Naive B cell (primary cell): ENCODE measurements at regions not wholly inside any gene's neighbourhood (a gene's known extent, or its start where the extent isn't known, plus 50 kb on each side); places are given as distances from the start of the nearest gene placed in this dataset.

Experiments
- ATAC-seq, 2 donors: fragments of 150-1000 bp; cut with Tn5 transposase; 2 replicates each; pipeline ENCODE4 v1.10.0; 2021; ENCODE audit warnings: low read depth in 2 of 2, mild to moderate bottlenecking in 2 of 2, moderate library complexity in 2 of 2
- DNase-seq: peaks from one replicate; pipeline ENCODE4 v3.0.0; 2022
- H3K27ac Mint-ChIP-seq, 6 donors: one replicate each; pipeline ENCODE4 v1.8.0; 2020 to 2022; ENCODE audit warnings: mild to moderate bottlenecking in 6 of 6, mixed read lengths in 6 of 6, moderate library complexity in 5 of 6, inconsistent platforms in 2 of 6
- H3K27me3 Mint-ChIP-seq, 3 donors: one replicate each; pipeline ENCODE4 v1.8.0; 2021 to 2022; ENCODE audit warnings: mixed read lengths in 3 of 3, mild to moderate bottlenecking in 1 of 3
- H3K36me3 Mint-ChIP-seq, 2 donors: one replicate each; pipeline ENCODE4 v1.8.0; 2020 to 2022; ENCODE audit warnings: mixed read lengths in 2 of 2, inconsistent platforms in 1 of 2, mild to moderate bottlenecking in 1 of 2
- H3K4me1 Mint-ChIP-seq, 3 donors: one replicate each; pipeline ENCODE4 v1.8.0; 2020 to 2022; ENCODE audit warnings: mixed read lengths in 3 of 3, inconsistent platforms in 1 of 3, mild to moderate bottlenecking in 1 of 3, moderate library complexity in 1 of 3
- H3K4me3 Mint-ChIP-seq, 8 donors: one replicate each; pipeline ENCODE4 v1.8.0; 2020 to 2022; ENCODE audit warnings: mild to moderate bottlenecking in 8 of 8, mixed read lengths in 8 of 8, moderate library complexity in 8 of 8, inconsistent platforms in 2 of 8
- H3K9me3 Mint-ChIP-seq, 7 donors: one replicate each; pipeline ENCODE4 v1.8.0; 2020 to 2022; ENCODE audit warnings: mixed read lengths in 7 of 7, mild to moderate bottlenecking in 5 of 7, inconsistent platforms in 2 of 7, moderate library complexity in 1 of 7

- H3K4me3 Mint-ChIP-seq, result no peak overlapping the region
- DNase-seq, result no peak
- H3K36me3 Mint-ChIP-seq, result no peaks in the 10 kb centered on the region
- no peaks in the 10 kb centered on the region for H3K27me3 Mint-ChIP-seq
- H3K9me3 Mint-ChIP-seq, result no peaks in the 10 kb centered on the region
- ATAC-seq, result no peak
- no peak overlapping the region for H3K27ac Mint-ChIP-seq
- H3K4me1 Mint-ChIP-seq, result peaks cover 0 to 12% (median 6%) of the 10 kb centered on the region in 3 donors
Observed at GRCh38 chr2:147365622-147366021, 479.2 kb upstream of the ACVR2A start.

- DNase-seq, result no peak
- peak overlapping the region in 2 of 8 donors; percentile 21 to 53 for H3K4me3 Mint-ChIP-seq
Observed at GRCh38 chr2:147364597-147364996, 480.2 kb upstream of the ACVR2A start.

GRCh38 chr2:147363181-147363580, 481.6 kb upstream of the ACVR2A start:
- no peaks in the 10 kb centered on the region for H3K9me3 Mint-ChIP-seq
- no peaks in the 10 kb centered on the region for H3K27me3 Mint-ChIP-seq
- ATAC-seq, result no peak
- H3K36me3 Mint-ChIP-seq, result no peaks in the 10 kb centered on the region
- peak overlapping the region in 1 of 6 donors; percentile 18 for H3K27ac Mint-ChIP-seq
- no peak overlapping the region for H3K4me3 Mint-ChIP-seq
- DNase-seq, result no peak
- peaks cover 0 to 12% (median 6%) of the 10 kb centered on the region in 3 donors for H3K4me1 Mint-ChIP-seq

More at GRCh38 chr2:147364597-147364996, 480.2 kb upstream of the ACVR2A start:
- H3K9me3 Mint-ChIP-seq, result no peaks in the 10 kb centered on the region
- H3K36me3 Mint-ChIP-seq, result no peaks in the 10 kb centered on the region
- no peak for ATAC-seq
- peaks cover 0 to 12% (median 6%) of the 10 kb centered on the region in 3 donors for H3K4me1 Mint-ChIP-seq
- H3K27ac Mint-ChIP-seq, result no peak overlapping the region
- H3K27me3 Mint-ChIP-seq, result no peaks in the 10 kb centered on the region

- no peak for DNase-seq
- no peaks in the 10 kb centered on the region for H3K4me1 Mint-ChIP-seq
- no peak for ATAC-seq
- H3K27me3 Mint-ChIP-seq, result no peaks in the 10 kb centered on the region
- no peaks in the 10 kb centered on the region for H3K9me3 Mint-ChIP-seq
- no peaks in the 10 kb centered on the region for H3K36me3 Mint-ChIP-seq
- no peak overlapping the region for H3K4me3 Mint-ChIP-seq
- H3K27ac Mint-ChIP-seq, result no peak overlapping the region
Observed at GRCh38 chr2:147358375-147358774, 486.5 kb upstream of the ACVR2A start.

GRCh38 chr2:147356157-147356556, 488.7 kb upstream of the ACVR2A start:
- DNase-seq, result no peak
- no peak for ATAC-seq
- Mint-ChIP-seq H3K9me3 (no peaks in the 10 kb centered on the region), H3K27me3 (no peaks in the 10 kb centered on the region), H3K4me3 (no peak overlapping the region), H3K27ac (no peak overlapping the region), H3K36me3 (no peaks in the 10 kb centered on the region), H3K4me1 (no peaks in the 10 kb centered on the region)

- no peak for ATAC-seq
- no peaks in the 10 kb centered on the region for H3K9me3 Mint-ChIP-seq
- no peak overlapping the region for H3K27ac Mint-ChIP-seq
- no peaks in the 10 kb centered on the region for H3K27me3 Mint-ChIP-seq
- no peak overlapping the region for H3K4me3 Mint-ChIP-seq
- no peak for DNase-seq
- H3K4me1 Mint-ChIP-seq, result no peaks in the 10 kb centered on the region
- H3K36me3 Mint-ChIP-seq, result no peaks in the 10 kb centered on the region
Observed at GRCh38 chr2:147355706-147356105, 489.1 kb upstream of the ACVR2A start.

- Mint-ChIP-seq H3K4me3 (no peak overlapping the region), H3K9me3 (no peaks in the 10 kb centered on the region), H3K27me3 (no peaks in the 10 kb centered on the region), H3K4me1 (no peaks in the 10 kb centered on the region), H3K27ac (no peak overlapping the region), H3K36me3 (no peaks in the 10 kb centered on the region)
- DNase-seq (no peak), ATAC-seq (no peak)
Observed at GRCh38 chr2:147353072-147353381, 491.8 kb upstream of the ACVR2A start.

GRCh38 chr2:147352264-147353071, 492.4 kb upstream of the ACVR2A start:
- H3K4me3 Mint-ChIP-seq, result no peak overlapping the region
- H3K36me3 Mint-ChIP-seq, result no peaks in the 10 kb centered on the region
- no peak overlapping the region for H3K27ac Mint-ChIP-seq
- H3K27me3 Mint-ChIP-seq, result no peaks in the 10 kb centered on the region
- no peaks in the 10 kb centered on the region for H3K9me3 Mint-ChIP-seq
- DNase-seq, result no peak
- no peaks in the 10 kb centered on the region for H3K4me1 Mint-ChIP-seq
- no peak for ATAC-seq

GRCh38 chr2:147351784-147352183, 493.0 kb upstream of the ACVR2A start:
- no peak for ATAC-seq
- no peaks in the 10 kb centered on the region for H3K4me1 Mint-ChIP-seq
- H3K27me3 Mint-ChIP-seq, result no peaks in the 10 kb centered on the region
- H3K36me3 Mint-ChIP-seq, result no peaks in the 10 kb centered on the region
- H3K4me3 Mint-ChIP-seq, result no peak overlapping the region
- no peaks in the 10 kb centered on the region for H3K9me3 Mint-ChIP-seq
- H3K27ac Mint-ChIP-seq, result no peak overlapping the region
- DNase-seq, result no peak

GRCh38 chr2:147348931-147349555, 495.8 kb upstream of the ACVR2A start:
- Mint-ChIP-seq H3K36me3 (peaks cover 0 to 7% of the 10 kb centered on the region in 2 donors), H3K4me3 (no peak overlapping the region), H3K4me1 (no peaks in the 10 kb centered on the region), H3K9me3 (peaks cover 0 to 21% (median 8%) of the 10 kb centered on the region in 7 donors), H3K27ac (no peak overlapping the region), H3K27me3 (no peaks in the 10 kb centered on the region)
- no peak for ATAC-seq
- no peak for DNase-seq

- no peaks in the 10 kb centered on the region for H3K27me3 Mint-ChIP-seq
- peaks cover 0 to 21% (median 8%) of the 10 kb centered on the region in 7 donors for H3K9me3 Mint-ChIP-seq
- ATAC-seq (no peak), DNase-seq (no peak)
- no peak overlapping the region for H3K4me3 Mint-ChIP-seq
- H3K27ac Mint-ChIP-seq, result no peak overlapping the region
- no peaks in the 10 kb centered on the region for H3K4me1 Mint-ChIP-seq
- H3K36me3 Mint-ChIP-seq, result peaks cover 0 to 7% of the 10 kb centered on the region in 2 donors
Observed at GRCh38 chr2:147346142-147346541, 498.7 kb upstream of the ACVR2A start.

GRCh38 chr2:147345246-147345645, 499.6 kb upstream of the ACVR2A start:
- H3K9me3 Mint-ChIP-seq, result peaks cover 0 to 21% (median 8%) of the 10 kb centered on the region in 7 donors
- no peak overlapping the region for H3K4me3 Mint-ChIP-seq
- H3K27me3 Mint-ChIP-seq, result no peaks in the 10 kb centered on the region
- DNase-seq (no peak), ATAC-seq (no peak)
- no peak overlapping the region for H3K27ac Mint-ChIP-seq
- H3K4me1 Mint-ChIP-seq, result no peaks in the 10 kb centered on the region
- H3K36me3 Mint-ChIP-seq, result peaks cover 0 to 7% of the 10 kb centered on the region in 2 donors

- no peak for DNase-seq
- no peaks in the 10 kb centered on the region for H3K4me1 Mint-ChIP-seq
- H3K27ac Mint-ChIP-seq, result no peak overlapping the region
- no peak overlapping the region for H3K4me3 Mint-ChIP-seq
- peaks cover 0 to 7% of the 10 kb centered on the region in 2 donors for H3K36me3 Mint-ChIP-seq
- H3K9me3 Mint-ChIP-seq, result peaks cover 0 to 21% (median 8%) of the 10 kb centered on the region in 7 donors
- no peak for ATAC-seq
- H3K27me3 Mint-ChIP-seq, result no peaks in the 10 kb centered on the region
Observed at GRCh38 chr2:147342329-147342728, 502.5 kb upstream of the ACVR2A start.

- no peak for ATAC-seq
- peaks cover 0 to 5% (median 0%) of the 10 kb centered on the region in 7 donors for H3K9me3 Mint-ChIP-seq
Observed at GRCh38 chr2:147331790-147332419, 512.9 kb upstream of the ACVR2A start.

More at GRCh38 chr2:147331790-147332419, 512.9 kb upstream of the ACVR2A start:
- no peak overlapping the region for H3K27ac Mint-ChIP-seq
- no peak overlapping the region for H3K4me3 Mint-ChIP-seq
- peaks cover 0 to 2% (median 0%) of the 10 kb centered on the region in 3 donors for H3K4me1 Mint-ChIP-seq
- H3K27me3 Mint-ChIP-seq, result no peaks in the 10 kb centered on the region
- no peaks in the 10 kb centered on the region for H3K36me3 Mint-ChIP-seq
- no peak for DNase-seq
